SK-N-SH (cell line): ENCODE measurements at regions not wholly inside any gene's neighbourhood (a gene's known extent, or its start where the extent isn't known, plus 50 kb on each side); places are given as distances from the start of the nearest gene placed in this dataset.

Experiments
- CTCF ChIP-seq: fragments of 200-600 bp; sonication (generic); IDR thresholded peaks from 2 replicates; pipeline ENCODE4 v1.6.1; 2017; ENCODE audit warnings: antibody characterized with exemption, mild to moderate bottlenecking, moderate library complexity
- EP300 ChIP-seq, 2 experiments: IDR thresholded peaks; 2 replicates each; pipeline versions ENCODE4 v1.4.0 to v1.6.1; 2012; ENCODE audit warnings: borderline replicate concordance in 1 of 2, low read depth in 1 of 2, low read length in 1 of 2
- EZH2phosphoT487 ChIP-seq: fragments of 200-600 bp; sonication (generic); IDR thresholded peaks from 2 replicates; pipeline ENCODE4 v1.6.1; 2017; ENCODE audit warnings: low read depth, mixed run types, mild to moderate bottlenecking, antibody characterized with exemption, moderate library complexity, borderline replicate concordance
- FOXM1 ChIP-seq: IDR thresholded peaks from 2 replicates; pipeline ENCODE4 v1.4.0; 2012; ENCODE audit warnings: low read depth, mild to moderate bottlenecking
- NRF1 ChIP-seq: IDR thresholded peaks from 2 replicates; pipeline ENCODE4 v1.6.1; 2012; ENCODE audit warnings: low read depth, mild to moderate bottlenecking, low read length
- POLR2AphosphoS5 ChIP-seq: IDR thresholded peaks from 2 replicates; pipeline ENCODE4 v1.6.1; 2012; ENCODE audit warnings: low read depth, low read length
- RAD21 ChIP-seq: IDR thresholded peaks from 2 replicates; pipeline ENCODE4 v1.6.1; 2012; ENCODE audit warnings: mild to moderate bottlenecking, low read length
- RFX5 ChIP-seq: IDR thresholded peaks from 2 replicates; pipeline ENCODE4 v1.6.1; 2012; ENCODE audit warnings: mild to moderate bottlenecking, improper control_type of control experiment, low read length
- SIN3A ChIP-seq: IDR thresholded peaks from 2 replicates; pipeline ENCODE4 v1.6.1; 2012; ENCODE audit warnings: low read depth, mild to moderate bottlenecking, low read length, moderate library complexity, borderline replicate concordance
- TAF1 ChIP-seq: IDR thresholded peaks from 2 replicates; pipeline ENCODE4 v1.6.1; 2012; ENCODE audit warnings: low read depth, mild to moderate bottlenecking, low read length, moderate library complexity, borderline replicate concordance
- USF2 ChIP-seq: fragments of 150-350 bp; IDR thresholded peaks from 2 replicates; pipeline ENCODE4 v1.6.1; 2017; ENCODE audit warnings: antibody characterized with exemption, low read length, low read depth, borderline replicate concordance
- YY1 ChIP-seq: IDR thresholded peaks from 2 replicates; pipeline ENCODE4 v1.4.0; 2012; ENCODE audit warnings: low read depth, mild to moderate bottlenecking
- TF ChIP-seq, protein P1 (sequence below): IDR thresholded peaks from 2 replicates; pipeline ENCODE4 v1.6.1; 2012; ENCODE audit warnings: mild to moderate bottlenecking, low read depth, low read length, moderate library complexity

DNA sequence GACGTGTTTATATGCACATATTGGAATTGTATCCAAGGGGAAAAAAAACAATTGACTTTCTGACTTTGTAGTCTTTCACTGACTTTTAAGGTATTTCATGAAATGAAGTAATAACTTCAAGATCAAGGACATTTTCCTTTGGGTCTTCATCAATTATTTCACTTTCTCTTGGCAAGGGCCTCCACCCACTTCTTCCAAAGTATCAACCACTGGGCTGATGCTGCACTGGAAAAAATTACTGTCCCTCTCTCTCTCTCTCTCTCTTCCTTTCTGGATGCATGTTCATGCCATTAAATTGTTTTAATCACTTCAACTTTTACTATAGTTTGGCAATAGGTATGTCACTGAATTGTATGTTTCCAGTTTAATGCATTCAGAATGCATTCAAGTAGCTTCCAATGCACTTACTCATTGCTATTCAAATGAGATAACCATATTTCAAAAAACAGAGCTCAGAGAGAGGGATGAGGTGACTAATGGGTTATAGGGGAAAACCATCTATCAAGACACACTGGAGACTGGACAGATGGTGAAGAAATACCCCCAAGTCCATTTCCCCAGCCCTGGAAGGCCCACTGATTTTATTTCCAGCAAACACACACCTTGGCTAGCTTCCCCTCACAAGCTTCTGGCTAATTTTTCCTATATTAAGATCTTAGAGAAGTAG lies 585.3 kb downstream of the EBF1 start:
- TF ChIP-seq NRF1 (no peak), RAD21 (no peak), SIN3A (no peak), CTCF (no peak), YY1 (no peak), POLR2AphosphoS5 (no peak), USF2 (no peak), EZH2phosphoT487 (no peak), EP300 (IDR thresholded peaks at IDR 0.05; ENCODE audit: borderline replicate concordance in 1 of 2, low read depth in 1 of 2, low read length in 1 of 2) (no peak), FOXM1 (no peak), RFX5 (no peak), TAF1 (no peak)
- TF ChIP-seq, protein P1, sequence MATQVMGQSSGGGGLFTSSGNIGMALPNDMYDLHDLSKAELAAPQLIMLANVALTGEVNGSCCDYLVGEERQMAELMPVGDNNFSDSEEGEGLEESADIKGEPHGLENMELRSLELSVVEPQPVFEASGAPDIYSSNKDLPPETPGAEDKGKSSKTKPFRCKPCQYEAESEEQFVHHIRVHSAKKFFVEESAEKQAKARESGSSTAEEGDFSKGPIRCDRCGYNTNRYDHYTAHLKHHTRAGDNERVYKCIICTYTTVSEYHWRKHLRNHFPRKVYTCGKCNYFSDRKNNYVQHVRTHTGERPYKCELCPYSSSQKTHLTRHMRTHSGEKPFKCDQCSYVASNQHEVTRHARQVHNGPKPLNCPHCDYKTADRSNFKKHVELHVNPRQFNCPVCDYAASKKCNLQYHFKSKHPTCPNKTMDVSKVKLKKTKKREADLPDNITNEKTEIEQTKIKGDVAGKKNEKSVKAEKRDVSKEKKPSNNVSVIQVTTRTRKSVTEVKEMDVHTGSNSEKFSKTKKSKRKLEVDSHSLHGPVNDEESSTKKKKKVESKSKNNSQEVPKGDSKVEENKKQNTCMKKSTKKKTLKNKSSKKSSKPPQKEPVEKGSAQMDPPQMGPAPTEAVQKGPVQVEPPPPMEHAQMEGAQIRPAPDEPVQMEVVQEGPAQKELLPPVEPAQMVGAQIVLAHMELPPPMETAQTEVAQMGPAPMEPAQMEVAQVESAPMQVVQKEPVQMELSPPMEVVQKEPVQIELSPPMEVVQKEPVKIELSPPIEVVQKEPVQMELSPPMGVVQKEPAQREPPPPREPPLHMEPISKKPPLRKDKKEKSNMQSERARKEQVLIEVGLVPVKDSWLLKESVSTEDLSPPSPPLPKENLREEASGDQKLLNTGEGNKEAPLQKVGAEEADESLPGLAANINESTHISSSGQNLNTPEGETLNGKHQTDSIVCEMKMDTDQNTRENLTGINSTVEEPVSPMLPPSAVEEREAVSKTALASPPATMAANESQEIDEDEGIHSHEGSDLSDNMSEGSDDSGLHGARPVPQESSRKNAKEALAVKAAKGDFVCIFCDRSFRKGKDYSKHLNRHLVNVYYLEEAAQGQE, result no peak
